B cell (primary cell): ENCODE measurements at regions not wholly inside any gene's neighbourhood (a gene's known extent, or its start where the extent isn't known, plus 50 kb on each side); places are given as distances from the start of the nearest gene placed in this dataset.

ENCODE experiments used
- CTCF ChIP-seq: fragments of 200-600 bp; IDR thresholded peaks from one replicate; pipeline ENCODE4 v1.8.0; 2022; ENCODE audit warnings: antibody characterized with exemption, mild to moderate bottlenecking
- EZH2 ChIP-seq: IDR thresholded peaks from 2 replicates; pipeline ENCODE4 v1.6.1; 2012; ENCODE audit warnings: borderline replicate concordance, low read depth, mild to moderate bottlenecking, moderate library complexity, low read length; ENCODE audit not compliant: insufficient read depth, poor library complexity, severe bottlenecking

- TF ChIP-seq EZH2 = no peak
- no peak for TF ChIP-seq CTCF
Measured at GRCh38 chr1:219797683-219798082, 130.7 kb downstream of the SLC30A10 start.
